Smooth muscle cell (in vitro differentiated cells): ENCODE measurements at regions not wholly inside any gene's neighbourhood (a gene's known extent, or its start where the extent isn't known, plus 50 kb on each side); places are given as distances from the start of the nearest gene placed in this dataset.
A peak's percentile ranks its signal among the peaks of the same experiment; 100 is the strongest.
"Not testable (repeated sequence)": the region's sequence is repeated elsewhere in the genome, so short reads cannot be mapped to it uniquely, and the experiment has no call there.

Experiments used
- DNase-seq: peaks from one replicate; lab custom pipeline; 2025; ENCODE audit not compliant: unreplicated experiment; lab: John Stamatoyannopoulos, UW
- H2AFZ ChIP-seq: fragments of 200-600 bp; sonication (generic); 2 replicates; pipeline ENCODE4 v1.6.0; 2016; ENCODE audit warnings: antibody characterized with exemption, low read depth, mild to moderate bottlenecking
- H3F3A ChIP-seq: fragments of 200-600 bp; sonication (generic); 2 replicates; pipeline ENCODE4 v1.6.0; 2017; ENCODE audit warnings: antibody characterized with exemption, low read depth
- H3K27ac ChIP-seq: fragments of 200-600 bp; sonication (generic); 2 replicates; pipeline ENCODE4 v1.5.1; 2016; ENCODE audit warnings: low read depth, mild to moderate bottlenecking
- H3K27me3 ChIP-seq: fragments of 200-600 bp; sonication (generic); 2 replicates; pipeline ENCODE4 v1.6.1; 2016; ENCODE audit warnings: low read depth, mild to moderate bottlenecking
- H3K36me3 ChIP-seq: fragments of 200-600 bp; sonication (generic); 2 replicates; pipeline ENCODE4 v1.5.1; 2016; ENCODE audit warnings: low read depth
- H3K4me1 ChIP-seq: fragments of 200-600 bp; sonication (generic); 2 replicates; pipeline ENCODE4 v1.5.1; 2016; ENCODE audit warnings: low read depth
- H3K4me2 ChIP-seq: fragments of 200-600 bp; sonication (generic); 2 replicates; pipeline ENCODE4 v1.6.0; 2016; ENCODE audit warnings: mild to moderate bottlenecking
- H3K4me3 ChIP-seq: fragments of 200-600 bp; sonication (generic); 2 replicates; pipeline ENCODE4 v1.5.1; 2016; ENCODE audit warnings: mild to moderate bottlenecking
- H3K79me2 ChIP-seq: fragments of 200-600 bp; sonication (generic); 2 replicates; pipeline ENCODE4 v1.6.0; 2016; ENCODE audit warnings: low read depth, mild to moderate bottlenecking
- H3K9ac ChIP-seq: fragments of 200-600 bp; sonication (generic); 2 replicates; pipeline ENCODE4 v1.6.0; 2016; ENCODE audit warnings: low read depth
- H3K9me3 ChIP-seq: fragments of 200-600 bp; sonication (generic); replicated peaks from 2 replicates; pipeline ENCODE4 v1.5.1; 2016; ENCODE audit warnings: low read depth
- H4K20me1 ChIP-seq: fragments of 200-600 bp; sonication (generic); 2 replicates; pipeline ENCODE4 v1.6.0; 2016; ENCODE audit warnings: low read depth
- CTCF ChIP-seq: fragments of 200-600 bp; sonication (generic); IDR thresholded peaks from 2 replicates; pipeline ENCODE4 v1.5.1; 2017; ENCODE audit warnings: borderline replicate concordance, mild to moderate bottlenecking, antibody characterized with exemption; ENCODE audit not compliant: insufficient read depth, poor library complexity, severe bottlenecking
- WGBS: methylation state at CpG from one replicate; pipeline ENCODE4 v1.1.7; 2016; ENCODE audit warnings: low lambda C conversion rate; 5-methylcytosine and 5-hydroxymethylcytosine counted together

- Histone ChIP-seq H3K79me2 (no peaks in the 10 kb centered on the region), H3K36me3 (no peaks in the 10 kb centered on the region), H4K20me1 (no peaks in the 10 kb centered on the region), H3K27ac (no peak overlapping the region), H2AFZ (no peak overlapping the region), H3K27me3 (no peaks in the 10 kb centered on the region), H3K9ac (no peak overlapping the region), H3K4me2 (no peak overlapping the region), H3K4me1 (no peaks in the 10 kb centered on the region), H3F3A (no peaks in the 10 kb centered on the region), H3K4me3 (no peak overlapping the region), H3K9me3 (no peaks in the 10 kb centered on the region)
- 60% methylated on average over 1 of the region's 1 CpG for WGBS
- TF ChIP-seq CTCF = no peak
- DNase-seq = no peak
Observed at GRCh38 chr6:93663111-93663510, 243.8 kb upstream of the EPHA7 start.

GRCh38 chr6:93654548-93654947 is 235.2 kb upstream of the EPHA7 start:
- no peaks in the 10 kb centered on the region for H3K36me3 ChIP-seq
- WGBS = 85% methylated on average over 2 of the region's 2 CpGs
- TF ChIP-seq CTCF = no peak
- no peak overlapping the region for H3K9ac ChIP-seq
- no peaks in the 10 kb centered on the region for H3K9me3 ChIP-seq
- H2AFZ ChIP-seq = no peak overlapping the region
- no peaks in the 10 kb centered on the region for H3K27me3 ChIP-seq
- no peak overlapping the region for H3K27ac ChIP-seq
- no peaks in the 10 kb centered on the region for H3K4me1 ChIP-seq
- no peaks in the 10 kb centered on the region for H3K79me2 ChIP-seq
- no peak for DNase-seq
- no peak overlapping the region for H3K4me2 ChIP-seq
- no peaks in the 10 kb centered on the region for H3F3A ChIP-seq
- H4K20me1 ChIP-seq = no peaks in the 10 kb centered on the region
- no peak overlapping the region for H3K4me3 ChIP-seq

- no peak overlapping the region for H3K4me2 ChIP-seq
- H3F3A ChIP-seq = no peaks in the 10 kb centered on the region
- no peaks in the 10 kb centered on the region for H3K36me3 ChIP-seq
- no peak overlapping the region for H3K4me3 ChIP-seq
- H2AFZ ChIP-seq = no peak overlapping the region
- no peak for TF ChIP-seq CTCF
- H3K9me3 ChIP-seq = no peaks in the 10 kb centered on the region
- no peak for DNase-seq
- H3K4me1 ChIP-seq = no peaks in the 10 kb centered on the region
- H4K20me1 ChIP-seq = no peaks in the 10 kb centered on the region
- no peak overlapping the region for H3K27ac ChIP-seq
- WGBS = 100% methylated on average over 5 of the region's 5 CpGs
- H3K9ac ChIP-seq = no peak overlapping the region
- no peaks in the 10 kb centered on the region for H3K79me2 ChIP-seq
- no peaks in the 10 kb centered on the region for H3K27me3 ChIP-seq
Observed at GRCh38 chr6:93644611-93645010, 225.3 kb upstream of the EPHA7 start.

GRCh38 chr6:93639126-93639525 is 219.8 kb upstream of the EPHA7 start:
- Histone ChIP-seq H2AFZ (no peak overlapping the region), H3K27ac (no peak overlapping the region), H3K4me2 (no peak overlapping the region), H4K20me1 (no peaks in the 10 kb centered on the region), H3K36me3 (no peaks in the 10 kb centered on the region), H3K4me3 (no peak overlapping the region), H3F3A (no peaks in the 10 kb centered on the region), H3K9me3 (no peaks in the 10 kb centered on the region), H3K79me2 (no peaks in the 10 kb centered on the region), H3K4me1 (no peaks in the 10 kb centered on the region), H3K27me3 (no peaks in the 10 kb centered on the region), H3K9ac (no peak overlapping the region)
- DNase-seq = no peak
- no peak for TF ChIP-seq CTCF

- H3F3A ChIP-seq, DNase-seq: not testable (repeated sequence)
- WGBS = 80% methylated on average over 38 of the region's 38 CpGs
Observed at GRCh38 chr6:93636987-93637664, 217.8 kb upstream of the EPHA7 start.

More at GRCh38 chr6:93636987-93637664, 217.8 kb upstream of the EPHA7 start:
- H3K27me3 ChIP-seq, H3K27ac ChIP-seq, H3K36me3 ChIP-seq, H3K9ac ChIP-seq, H3K4me1 ChIP-seq, H3K9me3 ChIP-seq, H4K20me1 ChIP-seq, H2AFZ ChIP-seq, H3K4me2 ChIP-seq, H3K79me2 ChIP-seq: not testable (repeated sequence)
- H3K4me3 ChIP-seq = peak overlapping the region; percentile 23
